WTC11 (cell line): ENCODE measurements at regions not wholly inside any gene's neighbourhood (a gene's known extent, or its start where the extent isn't known, plus 50 kb on each side); places are given as distances from the start of the nearest gene placed in this dataset.
A peak's percentile ranks its signal among the peaks of the same experiment; 100 is the strongest.

Experiments
- ATAC-seq: fragments of 200-7000 bp; cut with Tn5 transposase; 2 replicates; pipeline ENCODE4 v1.10.0; 2021; ENCODE audit warnings: mild to moderate bottlenecking, moderate library complexity
- CTCF ChIA-PET: fragments of 300-600 bp; sonication (Branson Sonifier 250); formaldehyde crosslinking; loops from one replicate; lab custom pipeline; 2021; ENCODE audit warnings: antibody characterized with exemption; lab: Charles Lee
- POLR2A ChIA-PET: fragments of 350-600 bp; sonication (Branson Sonifier 250); formaldehyde crosslinking; loops from one replicate; lab custom pipeline; 2021; ENCODE audit warnings: antibody characterized with exemption; lab: Charles Lee
- DNase-seq: peaks from one replicate; pipeline ENCODE4 v3.0.0; 2021; ENCODE audit warnings: low spot score
- H3K27ac Mint-ChIP-seq: 2 replicates; pipeline ENCODE4 v1.8.0; 2021; ENCODE audit warnings: mixed read lengths
- H3K27me3 Mint-ChIP-seq: 2 replicates; pipeline ENCODE4 v1.8.0; 2021; ENCODE audit warnings: low read depth, mild to moderate bottlenecking, moderate library complexity, mixed read lengths
- H3K36me3 Mint-ChIP-seq: 2 replicates; pipeline ENCODE4 v1.8.0; 2021; ENCODE audit warnings: mixed read lengths
- H3K4me1 Mint-ChIP-seq: 2 replicates; pipeline ENCODE4 v1.8.0; 2022; ENCODE audit warnings: mixed read lengths
- H3K4me3 Mint-ChIP-seq: 2 replicates; pipeline ENCODE4 v1.8.0; 2021; ENCODE audit warnings: mild to moderate bottlenecking, moderate library complexity, mixed read lengths
- H3K9me3 Mint-ChIP-seq: 2 replicates; pipeline ENCODE4 v1.8.0; 2021; ENCODE audit warnings: mixed read lengths
- ARID4B ChIP-seq: sonication (generic); formaldehyde crosslinking; IDR thresholded peaks from 2 replicates; pipeline ENCODE4 v1.8.0; 2023; ENCODE audit warnings: missing genetic modification reagents, mild to moderate bottlenecking, borderline replicate concordance
- CTCF ChIP-seq: fragments of 200-600 bp; IDR thresholded peaks from 2 replicates; pipeline ENCODE4 v1.8.0; 2022; ENCODE audit warnings: antibody characterized with exemption
- E2F1 ChIP-seq: sonication (generic); formaldehyde crosslinking; IDR thresholded peaks from 2 replicates; pipeline ENCODE4 v1.8.0; 2022; ENCODE audit warnings: mild to moderate bottlenecking, missing genetic modification reagents
- EMX1 ChIP-seq: fragments of 250-450 bp; sonication (Bioruptor Pico); IDR thresholded peaks from 2 replicates; pipeline ENCODE4 v1.8.0; 2021; ENCODE audit warnings: mild to moderate bottlenecking
- FOXP1 ChIP-seq: sonication (generic); formaldehyde crosslinking; IDR thresholded peaks from 2 replicates; pipeline ENCODE4 v1.8.0; 2022; ENCODE audit warnings: missing genetic modification reagents, mild to moderate bottlenecking, moderate library complexity, borderline replicate concordance
- MXD4 ChIP-seq: fragments of 250-450 bp; sonication (Bioruptor Pico); IDR thresholded peaks from 2 replicates; pipeline ENCODE4 v1.8.0; 2021; ENCODE audit warnings: mild to moderate bottlenecking, moderate library complexity, borderline replicate concordance
- NFYB ChIP-seq: sonication (generic); formaldehyde crosslinking; conservative IDR thresholded peaks from 2 replicates; pipeline ENCODE4 v1.8.0; 2022; ENCODE audit warnings: low read depth, missing genetic modification reagents
- PRDM15 ChIP-seq: sonication (generic); formaldehyde crosslinking; IDR thresholded peaks from 2 replicates; pipeline ENCODE4 v1.8.0; 2022; ENCODE audit warnings: missing genetic modification reagents
- ZBTB21 ChIP-seq: sonication (generic); formaldehyde crosslinking; IDR thresholded peaks from 2 replicates; pipeline ENCODE4 v1.8.1; 2023; ENCODE audit warnings: mild to moderate bottlenecking, missing genetic modification reagents, borderline replicate concordance
- ZNF138 ChIP-seq: sonication (generic); formaldehyde crosslinking; conservative IDR thresholded peaks from 2 replicates; pipeline ENCODE4 v1.8.1; 2022; ENCODE audit warnings: mild to moderate bottlenecking, moderate library complexity, missing genetic modification reagents
- TF ChIP-seq, protein P1 (sequence below): sonication (generic); formaldehyde crosslinking; IDR thresholded peaks from 2 replicates; pipeline ENCODE4 v1.8.1; 2023; ENCODE audit warnings: mild to moderate bottlenecking, missing genetic modification reagents
- TF ChIP-seq, protein P2 (sequence below): sonication (generic); formaldehyde crosslinking; IDR thresholded peaks from 2 replicates; pipeline ENCODE4 v1.8.0; 2022; ENCODE audit warnings: mild to moderate bottlenecking, missing genetic modification reagents
- TF ChIP-seq, protein P3 (sequence below): fragments of 250-450 bp; sonication (Bioruptor Pico); IDR thresholded peaks from 2 replicates; pipeline ENCODE4 v1.9.0; 2021; ENCODE audit warnings: mild to moderate bottlenecking
- TF ChIP-seq, protein P4 (sequence below): fragments of 250-450 bp; sonication (Bioruptor Pico); conservative IDR thresholded peaks from 2 replicates; pipeline ENCODE4 v1.9.0; 2021; ENCODE audit warnings: mild to moderate bottlenecking

GRCh38 chr18:67581178-67581577 lies 64.7 kb upstream of the DSEL start (continued):
- no peak for TF ChIP-seq CTCF
- TF ChIP-seq EMX1 (CRISPR knock-in tag), result no peak

- Mint-ChIP-seq H3K27ac (no peak overlapping the region), H3K4me1 (peaks cover 31% of the 10 kb centered on the region), H3K9me3 (no peaks in the 10 kb centered on the region), H3K36me3 (no peaks in the 10 kb centered on the region), H3K27me3 (peaks cover 12% of the 10 kb centered on the region)
- no peak for ATAC-seq
- TF ChIP-seq PRDM15 (CRISPR knock-in tag), result no peak
- no peak for TF ChIP-seq ARID4B
- TF ChIP-seq FOXP1 (CRISPR knock-in tag), result no peak
- TF ChIP-seq, all 79 proteins: peak for 0
- no peak overlapping the region for H3K4me3 Mint-ChIP-seq
- no peak for DNase-seq
- ChIA-PET POLR2A (no interaction called here), CTCF (no interaction called here)
Observed at GRCh38 chr18:67577386-67577785, 60.9 kb upstream of the DSEL start.

DNA sequence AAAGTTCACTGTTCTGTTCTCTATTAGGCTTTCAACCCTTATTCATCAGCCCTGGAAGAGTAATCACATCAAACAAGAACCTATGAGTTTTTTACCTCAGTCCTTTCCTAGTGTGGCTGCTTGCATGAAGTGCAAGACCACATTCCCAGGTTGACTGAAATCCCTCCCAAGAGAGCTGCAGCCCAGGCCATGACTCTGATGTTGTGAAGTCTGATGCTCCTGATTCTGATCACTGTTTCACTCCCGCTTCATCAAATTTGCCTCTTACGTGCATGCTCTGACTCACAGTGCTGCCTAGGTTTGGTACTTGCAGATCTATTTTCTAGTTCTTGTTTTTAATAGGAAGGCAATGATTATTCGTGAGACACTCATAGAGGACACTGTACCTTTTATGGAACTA lies 58.2 kb upstream of the DSEL start:
- peak; percentile 61 for ATAC-seq
- DNase-seq, result no peak
- no peaks in the 10 kb centered on the region for H3K9me3 Mint-ChIP-seq
- H3K4me3 Mint-ChIP-seq, result no peak overlapping the region
- ChIA-PET POLR2A (no interaction called here), CTCF (no interaction called here)
- no peaks in the 10 kb centered on the region for H3K36me3 Mint-ChIP-seq
- no peak overlapping the region for H3K27ac Mint-ChIP-seq
- H3K27me3 Mint-ChIP-seq, result no peaks in the 10 kb centered on the region
- peaks cover 10% of the 10 kb centered on the region for H3K4me1 Mint-ChIP-seq
- TF ChIP-seq MXD4 (no peak), ZNF138 (CRISPR knock-in tag) (no peak), E2F1 (CRISPR knock-in tag) (no peak), ZBTB21 (no peak), NFYB (CRISPR knock-in tag) (no peak)
- TF ChIP-seq, protein P1, sequence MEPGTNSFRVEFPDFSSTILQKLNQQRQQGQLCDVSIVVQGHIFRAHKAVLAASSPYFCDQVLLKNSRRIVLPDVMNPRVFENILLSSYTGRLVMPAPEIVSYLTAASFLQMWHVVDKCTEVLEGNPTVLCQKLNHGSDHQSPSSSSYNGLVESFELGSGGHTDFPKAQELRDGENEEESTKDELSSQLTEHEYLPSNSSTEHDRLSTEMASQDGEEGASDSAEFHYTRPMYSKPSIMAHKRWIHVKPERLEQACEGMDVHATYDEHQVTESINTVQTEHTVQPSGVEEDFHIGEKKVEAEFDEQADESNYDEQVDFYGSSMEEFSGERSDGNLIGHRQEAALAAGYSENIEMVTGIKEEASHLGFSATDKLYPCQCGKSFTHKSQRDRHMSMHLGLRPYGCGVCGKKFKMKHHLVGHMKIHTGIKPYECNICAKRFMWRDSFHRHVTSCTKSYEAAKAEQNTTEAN (CRISPR knock-in tag), result no peak
- TF ChIP-seq, protein P2, sequence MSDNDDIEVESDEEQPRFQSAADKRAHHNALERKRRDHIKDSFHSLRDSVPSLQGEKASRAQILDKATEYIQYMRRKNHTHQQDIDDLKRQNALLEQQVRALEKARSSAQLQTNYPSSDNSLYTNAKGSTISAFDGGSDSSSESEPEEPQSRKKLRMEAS, result no peak
- TF ChIP-seq, protein P3, sequence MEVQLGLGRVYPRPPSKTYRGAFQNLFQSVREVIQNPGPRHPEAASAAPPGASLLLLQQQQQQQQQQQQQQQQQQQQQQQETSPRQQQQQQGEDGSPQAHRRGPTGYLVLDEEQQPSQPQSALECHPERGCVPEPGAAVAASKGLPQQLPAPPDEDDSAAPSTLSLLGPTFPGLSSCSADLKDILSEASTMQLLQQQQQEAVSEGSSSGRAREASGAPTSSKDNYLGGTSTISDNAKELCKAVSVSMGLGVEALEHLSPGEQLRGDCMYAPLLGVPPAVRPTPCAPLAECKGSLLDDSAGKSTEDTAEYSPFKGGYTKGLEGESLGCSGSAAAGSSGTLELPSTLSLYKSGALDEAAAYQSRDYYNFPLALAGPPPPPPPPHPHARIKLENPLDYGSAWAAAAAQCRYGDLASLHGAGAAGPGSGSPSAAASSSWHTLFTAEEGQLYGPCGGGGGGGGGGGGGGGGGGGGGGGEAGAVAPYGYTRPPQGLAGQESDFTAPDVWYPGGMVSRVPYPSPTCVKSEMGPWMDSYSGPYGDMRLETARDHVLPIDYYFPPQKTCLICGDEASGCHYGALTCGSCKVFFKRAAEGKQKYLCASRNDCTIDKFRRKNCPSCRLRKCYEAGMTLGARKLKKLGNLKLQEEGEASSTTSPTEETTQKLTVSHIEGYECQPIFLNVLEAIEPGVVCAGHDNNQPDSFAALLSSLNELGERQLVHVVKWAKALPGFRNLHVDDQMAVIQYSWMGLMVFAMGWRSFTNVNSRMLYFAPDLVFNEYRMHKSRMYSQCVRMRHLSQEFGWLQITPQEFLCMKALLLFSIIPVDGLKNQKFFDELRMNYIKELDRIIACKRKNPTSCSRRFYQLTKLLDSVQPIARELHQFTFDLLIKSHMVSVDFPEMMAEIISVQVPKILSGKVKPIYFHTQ (CRISPR knock-in tag), result no peak
- TF ChIP-seq, protein P4, sequence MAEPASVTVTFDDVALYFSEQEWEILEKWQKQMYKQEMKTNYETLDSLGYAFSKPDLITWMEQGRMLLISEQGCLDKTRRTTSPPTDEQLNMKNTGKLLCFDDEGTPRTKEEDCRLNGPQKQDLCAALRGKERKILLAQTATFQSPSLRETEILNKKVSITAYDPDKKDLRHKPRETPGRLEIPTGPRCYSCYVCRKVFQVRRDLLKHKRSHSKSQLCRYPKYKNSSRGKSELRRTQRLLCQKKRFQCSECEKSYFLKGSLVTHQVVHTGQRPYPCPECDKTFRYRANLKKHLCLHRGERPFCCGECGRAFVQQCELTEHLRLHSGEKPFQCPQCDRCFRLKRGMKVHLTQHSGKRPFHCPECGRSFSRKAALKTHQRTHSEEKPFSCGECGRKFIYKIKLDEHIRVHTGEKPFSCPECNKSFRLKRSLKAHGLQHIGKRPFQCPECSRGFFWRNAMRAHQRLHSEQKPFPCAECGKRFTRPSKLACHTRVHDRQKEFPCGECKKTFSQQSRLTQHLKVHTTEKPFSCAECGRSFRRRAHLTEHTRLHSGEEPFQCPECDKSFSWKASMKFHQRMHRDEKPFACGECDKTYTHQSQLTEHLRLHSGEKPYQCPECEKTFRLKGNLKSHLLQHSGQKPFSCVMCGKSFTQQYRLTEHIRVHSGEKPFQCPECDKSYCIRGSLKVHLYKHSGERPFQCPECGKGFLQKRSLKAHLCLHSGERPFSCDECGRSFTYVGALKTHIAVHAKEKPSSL, result no peak
